A673 (cell line): ENCODE measurements at regions not wholly inside any gene's neighbourhood (a gene's known extent, or its start where the extent isn't known, plus 50 kb on each side); places are given as distances from the start of the nearest gene placed in this dataset.
"Not testable (repeated sequence)": the region's sequence is repeated elsewhere in the genome, so short reads cannot be mapped to it uniquely, and the experiment has no call there.

Experiments used
- CTCF ChIP-seq: fragments of 300-800, 200-600 bp; sonication (generic); conservative IDR thresholded peaks from 2 replicates; pipeline ENCODE4 v1.5.1; 2017; ENCODE audit warnings: low read depth, mild to moderate bottlenecking, antibody characterized with exemption, low read length, moderate library complexity, mixed read lengths
- EZH2 ChIP-seq: fragments of 200-600 bp; sonication (generic); IDR thresholded peaks from 2 replicates; pipeline ENCODE4 v1.6.1; 2017; ENCODE audit warnings: borderline replicate concordance, low read depth, mild to moderate bottlenecking, mixed read lengths, antibody characterized with exemption, low read length; ENCODE audit not compliant: poor library complexity, severe bottlenecking

- TF ChIP-seq CTCF, EZH2: not testable (repeated sequence)
These were observed 66.2 kb downstream of the IL12A start for GRCh38 chr3:160054862-160055261.
